HG02970 (cell line): ENCODE measurements at regions not wholly inside any gene's neighbourhood (a gene's known extent, or its start where the extent isn't known, plus 50 kb on each side); places are given as distances from the start of the nearest gene placed in this dataset.
"Not testable (repeated sequence)": the region's sequence is repeated elsewhere in the genome, so short reads cannot be mapped to it uniquely, and the experiment has no call there.

Experiments used
- ATAC-seq: cut with Tn5 transposase; IDR thresholded peaks from one replicate; pipeline ENCODE4 v1.9.1; 2021; ENCODE audit warnings: mild to moderate bottlenecking, moderate library complexity, moderate number of reproducible peaks; ENCODE audit not compliant: unreplicated experiment, low FRiP score

GRCh38 chr3:66629150-66629981 is 128.5 kb upstream of the LRIG1 start:
- no peak for ATAC-seq

- ATAC-seq = no peak
These were observed 129.2 kb upstream of the LRIG1 start for GRCh38 chr3:66629982-66630368.

GRCh38 chr3:66633402-66634381 is 132.9 kb upstream of the LRIG1 start:
- ATAC-seq = no peak

- no peak for ATAC-seq
These were observed 137.9 kb upstream of the LRIG1 start for GRCh38 chr3:66638717-66639116.

GRCh38 chr3:66639809-66640356 is 139.1 kb upstream of the LRIG1 start:
- ATAC-seq = no peak

- no peak for ATAC-seq
These were observed 141.2 kb upstream of the LRIG1 start for GRCh38 chr3:66642019-66642418.

- ATAC-seq = no peak
These were observed 141.7 kb upstream of the LRIG1 start for GRCh38 chr3:66642484-66642883.

GRCh38 chr3:66644549-66644948 is 143.7 kb upstream of the LRIG1 start:
- ATAC-seq = no peak

- ATAC-seq = no peak
These were observed 148.2 kb upstream of the LRIG1 start for GRCh38 chr3:66648975-66649374.

GRCh38 chr3:66651520-66651919 is 150.7 kb upstream of the LRIG1 start:
- ATAC-seq = not testable (repeated sequence)

GRCh38 chr3:66652100-66652499 is 151.3 kb upstream of the LRIG1 start:
- ATAC-seq = not testable (repeated sequence)

GRCh38 chr3:66655044-66655443 is 154.2 kb upstream of the LRIG1 start:
- no peak for ATAC-seq

- no peak for ATAC-seq
These were observed 154.8 kb upstream of the LRIG1 start for GRCh38 chr3:66655671-66656070.

GRCh38 chr3:66656609-66657008 is 155.8 kb upstream of the LRIG1 start:
- no peak for ATAC-seq

GRCh38 chr3:66659056-66659455 is 158.2 kb upstream of the LRIG1 start:
- no peak for ATAC-seq

GRCh38 chr3:66661628-66662027 is 160.8 kb upstream of the LRIG1 start:
- ATAC-seq = no peak

- ATAC-seq = no peak
These were observed 162.1 kb upstream of the LRIG1 start for GRCh38 chr3:66662894-66663293.

GRCh38 chr3:66665021-66665695 is 164.3 kb upstream of the LRIG1 start:
- ATAC-seq = no peak

GRCh38 chr3:66666362-66666761 is 165.5 kb upstream of the LRIG1 start:
- no peak for ATAC-seq

- ATAC-seq = no peak
These were observed 166.4 kb upstream of the LRIG1 start for GRCh38 chr3:66667263-66667662.
